Hippocampal formation (tissue), 2 donors: ENCODE measurements at regions not wholly inside any gene's neighbourhood (a gene's known extent, or its start where the extent isn't known, plus 50 kb on each side); places are given as distances from the start of the nearest gene placed in this dataset.
"Not testable (repeated sequence)": the region's sequence is repeated elsewhere in the genome, so short reads cannot be mapped to it uniquely, and the experiment has no call there.

Source experiments
- DNase-seq, 2 donors: peaks; one replicate each; lab custom pipeline; 2025; lab: John Stamatoyannopoulos, UW

DNA sequence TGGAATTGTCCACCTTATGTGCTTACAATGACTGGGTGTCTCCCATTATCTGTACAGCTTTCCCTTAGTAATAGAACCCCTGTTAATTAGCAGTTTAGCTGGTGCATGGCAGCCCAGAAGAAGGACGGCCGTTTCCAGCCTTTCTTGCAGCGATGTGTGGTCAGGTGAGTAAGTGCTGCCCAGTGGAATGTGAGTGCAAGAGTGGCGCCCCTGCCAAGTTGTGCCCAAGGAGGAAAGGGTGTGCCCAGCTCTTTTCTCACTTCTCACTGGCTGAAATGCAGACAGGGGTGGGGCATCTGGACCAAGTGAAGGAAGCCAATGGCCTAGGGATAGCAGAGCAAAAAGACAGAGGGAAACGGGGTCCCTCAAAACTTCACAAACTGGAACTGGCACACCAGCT lies 296.8 kb downstream of the PREX1 start:
- DNase-seq, result no peak

DNA sequence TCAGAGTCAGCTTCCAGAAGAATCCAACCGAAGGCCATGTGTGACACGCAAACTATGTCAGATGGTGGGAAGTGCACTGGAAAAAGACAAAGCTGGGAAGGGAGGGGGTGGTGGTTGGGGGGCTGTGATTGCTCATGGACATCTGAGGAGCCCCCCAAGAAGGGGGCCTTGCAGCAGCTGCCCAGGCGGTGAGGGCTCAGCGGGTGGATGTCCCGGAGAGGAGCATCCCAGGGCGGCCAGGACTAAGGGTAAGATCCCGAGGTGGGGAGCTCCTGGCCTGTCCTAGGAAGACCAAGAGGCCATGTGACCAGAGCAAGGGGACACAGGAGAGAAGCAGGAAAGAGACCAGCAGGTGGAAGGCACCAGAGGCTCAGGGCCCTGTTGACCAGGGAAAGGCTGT lies 299.5 kb downstream of the PREX1 start:
- no peak for DNase-seq

DNA sequence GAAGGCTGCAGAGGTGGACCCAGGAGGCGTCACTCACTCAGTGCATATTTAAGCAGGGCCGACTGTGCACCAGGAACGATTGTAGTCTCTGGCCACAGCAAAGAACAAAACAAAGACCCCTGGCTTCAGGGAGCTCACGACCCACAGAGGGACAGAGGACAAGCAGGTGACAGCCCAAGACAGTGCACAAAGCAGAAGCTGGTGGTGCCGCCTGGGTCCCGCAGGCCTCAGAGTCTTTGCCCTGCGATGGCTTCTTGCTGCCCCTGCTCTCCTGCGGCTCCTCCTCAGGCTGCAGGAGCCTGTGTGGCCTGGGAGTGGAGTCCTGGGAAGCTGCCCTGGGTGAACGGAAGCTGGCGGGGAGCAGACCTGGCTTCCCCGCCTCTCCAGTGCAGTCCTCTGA lies 300.0 kb downstream of the PREX1 start:
- DNase-seq, result no peak

DNA sequence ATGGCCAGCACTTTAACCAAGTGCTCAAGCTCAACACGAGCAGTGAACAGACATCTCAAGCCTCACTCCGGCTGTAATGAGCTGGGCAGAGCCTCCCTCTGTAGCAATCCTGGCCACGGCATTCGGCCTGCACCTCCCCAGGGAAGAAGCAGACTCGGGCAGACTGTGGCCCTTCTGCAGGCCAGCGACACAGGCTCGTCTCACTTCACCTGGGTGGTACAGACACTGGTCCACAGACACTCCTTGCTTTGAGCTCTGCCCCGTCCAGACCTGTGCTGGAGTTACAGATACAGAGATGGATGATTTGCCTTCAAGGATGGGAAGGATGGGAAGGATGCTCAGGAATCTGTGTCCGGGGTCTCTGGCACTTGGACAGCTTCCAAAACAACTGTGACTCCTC lies 300.9 kb downstream of the PREX1 start:
- no peak for DNase-seq

DNA sequence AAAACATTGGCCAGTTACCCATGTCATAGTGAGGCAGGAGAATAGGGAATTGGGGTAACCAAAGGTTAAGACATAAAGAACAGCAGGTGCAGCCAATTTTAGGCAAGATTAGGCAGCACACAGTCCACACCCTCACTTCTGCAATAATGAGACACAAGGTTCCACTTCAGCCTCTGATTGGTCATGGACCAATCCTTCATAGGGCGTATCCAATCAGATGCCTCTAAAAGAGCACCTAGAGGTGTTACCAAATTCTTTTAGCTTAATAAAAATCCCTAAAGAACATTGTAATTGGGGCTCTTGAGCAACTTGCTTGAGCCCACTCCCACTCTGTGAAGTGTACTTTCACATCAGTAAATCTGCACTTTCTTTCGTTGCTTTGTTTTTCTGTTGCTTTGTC lies 302.4 kb downstream of the PREX1 start:
- DNase-seq, result no peak

DNA sequence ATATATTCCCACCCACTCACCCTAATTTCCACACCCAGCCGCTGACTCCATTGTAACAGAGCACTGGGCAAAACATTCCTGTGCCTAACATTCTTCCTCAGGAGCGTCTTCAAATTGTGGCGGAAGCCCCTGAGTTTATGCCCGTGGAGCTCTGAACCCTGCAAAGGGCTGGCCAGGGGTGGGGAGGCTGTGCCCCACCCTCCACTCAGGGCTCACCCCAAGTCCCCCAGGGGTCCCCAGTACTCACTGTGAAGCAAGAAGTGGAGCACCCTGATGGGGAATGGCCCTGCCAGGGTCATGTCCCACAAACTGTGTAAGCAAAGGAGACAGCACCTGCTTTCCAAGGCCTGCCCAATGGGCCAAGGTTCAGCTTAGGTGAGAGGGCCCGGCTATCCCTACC lies 303.2 kb downstream of the PREX1 start:
- no peak for DNase-seq

DNA sequence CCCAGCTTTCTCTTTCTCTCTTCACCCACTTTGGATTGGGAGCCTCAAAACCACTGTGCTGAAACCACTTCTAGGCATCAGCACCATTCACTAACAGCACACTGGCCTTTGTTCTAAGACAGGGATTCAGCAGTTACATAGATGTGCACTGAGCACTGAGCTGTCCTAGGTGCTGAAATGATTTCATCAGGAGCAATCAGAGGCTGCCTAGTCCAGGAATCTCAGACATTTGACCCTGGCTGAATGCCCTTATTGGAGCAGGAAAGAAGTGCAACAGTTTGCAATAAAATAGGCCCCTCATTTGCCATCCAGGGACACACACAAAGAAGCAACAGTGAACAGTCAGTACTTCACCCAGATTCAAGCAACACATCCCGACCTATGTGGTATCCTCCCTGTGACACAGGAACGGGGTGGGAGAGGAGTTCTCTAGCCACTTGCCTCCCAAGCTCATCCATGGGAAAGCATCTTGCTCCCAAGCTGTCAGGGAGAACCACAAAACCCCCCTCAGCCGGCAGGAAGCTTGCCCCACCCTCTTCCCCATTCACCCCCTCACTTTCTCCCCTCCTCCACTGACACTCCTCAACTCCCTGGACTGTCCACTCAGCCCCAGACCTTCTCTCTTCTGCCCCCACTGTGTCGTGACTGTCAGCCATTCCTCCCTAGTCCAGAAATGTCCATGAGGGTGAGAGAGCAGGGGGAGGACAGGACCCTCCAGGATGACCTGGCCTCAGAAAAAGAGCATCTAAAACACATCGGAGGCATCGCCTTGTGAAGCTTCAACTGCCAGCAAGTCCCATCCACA lies 304.4 kb downstream of the PREX1 start:
- no peak for DNase-seq

DNA sequence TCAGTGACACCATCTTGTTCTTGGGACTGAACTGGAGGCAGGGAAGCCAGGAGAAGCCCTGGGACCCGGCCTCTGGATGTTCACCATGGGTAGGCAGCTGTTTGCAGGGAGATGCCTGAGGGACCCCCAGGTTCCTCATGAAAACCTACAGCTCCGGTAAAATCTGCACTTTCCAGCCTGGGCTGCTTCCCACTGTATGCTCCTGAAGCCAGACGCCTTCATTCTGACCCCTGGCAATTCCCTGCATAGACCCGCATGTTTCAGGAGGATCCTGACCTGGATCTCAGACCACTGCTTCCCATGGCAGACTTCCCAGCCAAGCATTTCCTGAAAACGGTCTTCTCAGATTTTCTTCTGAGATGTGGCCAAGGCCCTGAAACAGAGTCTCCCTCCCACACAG lies 306.7 kb downstream of the PREX1 start:
- DNase-seq, result no peak

DNA sequence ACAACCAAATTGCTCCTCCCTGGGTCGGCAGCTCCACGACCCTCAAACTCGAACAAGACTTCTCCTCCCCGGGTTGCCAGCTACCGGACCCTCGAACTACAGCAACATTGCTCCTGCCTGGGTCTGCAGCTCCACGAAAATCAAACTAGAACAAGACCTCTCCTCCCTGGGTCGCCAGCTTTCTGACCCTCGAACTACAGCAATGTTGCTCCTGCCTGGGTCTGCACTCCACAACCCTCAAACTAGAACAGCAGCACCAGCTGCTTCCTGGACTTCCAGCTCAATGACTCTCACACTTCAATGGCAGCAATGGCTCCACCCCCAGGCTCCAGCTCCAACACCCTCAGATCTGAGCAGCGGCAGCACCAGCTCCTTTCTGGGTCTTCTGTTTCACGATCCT lies 311.6 kb downstream of the PREX1 start:
- DNase-seq, result not testable (repeated sequence)

DNA sequence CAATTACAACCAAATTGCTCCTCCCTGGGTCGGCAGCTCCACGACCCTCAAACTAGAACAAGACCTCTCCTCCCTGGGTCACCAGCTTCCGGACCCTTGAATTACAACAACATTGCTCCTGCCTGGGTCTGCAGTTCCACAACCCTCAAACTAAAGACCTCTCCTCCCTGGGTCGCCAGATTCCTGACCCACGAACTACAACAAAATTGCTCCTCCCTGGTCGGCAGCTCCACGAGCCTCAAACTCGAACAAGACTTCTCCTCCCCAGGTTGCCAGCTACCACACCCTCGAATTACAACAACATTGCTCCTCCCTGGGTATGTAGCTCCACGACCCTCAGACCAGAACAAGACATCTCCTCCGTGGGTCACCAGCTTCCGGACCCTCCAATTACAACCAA lies 313.2 kb downstream of the PREX1 start:
- DNase-seq, result not testable (repeated sequence)

DNA sequence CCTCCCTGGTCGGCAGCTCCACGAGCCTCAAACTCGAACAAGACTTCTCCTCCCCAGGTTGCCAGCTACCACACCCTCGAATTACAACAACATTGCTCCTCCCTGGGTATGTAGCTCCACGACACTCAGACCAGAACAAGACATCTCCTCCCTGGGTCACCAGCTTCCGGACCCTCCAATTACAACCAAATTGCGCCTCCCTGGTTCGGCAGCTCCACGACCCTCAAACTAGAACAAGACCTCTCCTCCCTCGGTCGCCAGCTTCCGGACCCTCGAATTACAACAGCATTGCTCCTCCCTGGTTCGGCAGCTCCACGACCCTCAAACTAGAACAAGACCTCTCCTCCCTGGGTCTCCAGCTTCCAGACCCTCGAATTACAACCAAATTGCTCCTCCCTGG lies 315.3 kb downstream of the PREX1 start:
- DNase-seq, result not testable (repeated sequence)

DNA sequence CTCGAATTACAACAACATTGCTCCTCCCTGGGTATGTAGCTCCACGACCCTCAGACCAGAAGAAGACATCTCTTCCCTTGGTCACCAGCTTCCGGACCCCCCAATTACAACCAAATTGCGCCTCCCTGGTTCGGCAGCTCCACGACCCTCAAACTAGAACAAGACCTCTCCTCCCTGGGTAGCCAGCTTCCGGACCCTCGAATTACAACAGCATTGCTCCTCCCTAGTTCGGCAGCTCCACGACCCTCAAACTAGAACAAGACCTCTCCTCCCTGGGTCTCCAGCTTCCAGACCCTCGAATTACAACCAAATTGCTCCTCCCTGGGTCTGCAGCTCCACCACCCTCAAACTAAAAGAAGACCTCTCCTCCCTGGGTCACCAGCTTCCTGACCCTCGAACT lies 322.7 kb downstream of the PREX1 start:
- DNase-seq, result not testable (repeated sequence)

DNA sequence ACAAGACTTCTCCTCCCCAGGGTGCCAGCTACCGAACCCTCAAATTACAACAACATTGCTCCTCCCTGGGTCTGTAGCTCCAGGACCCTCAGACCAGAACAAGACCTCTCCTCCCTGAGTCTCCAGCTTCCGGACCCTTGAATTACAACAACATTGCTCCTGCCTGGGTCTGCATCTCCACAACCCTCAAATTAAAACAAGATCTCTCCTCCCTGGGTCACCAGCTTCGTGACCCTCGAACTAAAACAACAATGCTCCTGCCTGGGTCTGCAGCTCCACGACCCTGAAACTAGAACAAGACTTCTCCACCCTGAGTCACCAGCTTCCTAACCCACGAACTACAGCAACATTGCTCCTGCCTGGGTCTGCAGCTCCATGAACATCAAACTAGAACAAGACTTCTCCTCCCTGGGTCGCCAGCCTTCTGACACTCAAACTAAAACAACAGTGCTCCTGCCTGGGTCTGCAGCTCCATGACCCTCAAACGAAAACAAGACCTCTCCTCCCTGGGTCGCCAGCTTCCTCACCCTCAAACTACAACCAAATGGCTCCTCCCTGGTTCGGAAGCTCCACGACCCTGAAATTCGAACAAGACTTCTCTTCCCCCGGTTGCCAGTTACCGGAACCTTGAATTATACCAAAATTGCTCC lies 324.5 kb downstream of the PREX1 start:
- DNase-seq, result no peak

DNA sequence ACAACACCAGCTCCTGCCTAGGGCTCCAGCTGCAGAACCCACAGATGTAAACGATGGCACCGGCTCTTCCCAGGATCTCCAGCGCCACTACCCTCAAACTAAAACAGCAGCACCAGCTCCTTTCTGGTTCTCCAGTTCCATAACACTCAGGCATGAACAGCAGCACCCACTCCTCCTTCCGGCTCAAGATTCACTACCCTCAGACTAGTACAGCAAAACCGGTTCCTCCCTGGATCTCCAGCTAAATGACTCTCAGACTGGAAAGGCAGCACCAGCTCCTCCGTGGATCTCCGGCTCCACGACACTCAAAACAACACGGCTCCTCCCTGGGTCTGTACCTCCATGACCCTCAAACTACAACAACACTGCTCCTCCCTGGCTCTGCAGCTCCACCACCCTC lies 325.0 kb downstream of the PREX1 start:
- no peak for DNase-seq

DNA sequence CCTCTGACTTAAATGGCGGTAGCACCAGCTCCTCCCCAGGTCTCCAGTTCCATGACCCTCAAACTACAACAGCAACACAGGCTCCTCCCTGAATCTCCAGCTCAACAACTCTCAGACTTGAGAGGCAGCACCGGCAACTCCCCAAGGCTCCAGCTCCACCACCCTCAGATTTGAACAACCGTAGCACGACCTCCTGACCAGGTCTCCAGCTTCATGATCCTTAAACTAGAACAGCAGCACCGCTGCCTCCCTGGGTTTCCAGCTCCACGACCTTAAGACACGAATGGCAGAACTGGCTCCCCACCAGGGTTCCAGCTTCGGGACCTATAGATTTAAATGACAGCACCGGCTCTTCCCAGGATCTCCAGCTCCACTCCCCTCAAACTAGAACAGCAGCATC lies 325.8 kb downstream of the PREX1 start:
- DNase-seq, result no peak

DNA sequence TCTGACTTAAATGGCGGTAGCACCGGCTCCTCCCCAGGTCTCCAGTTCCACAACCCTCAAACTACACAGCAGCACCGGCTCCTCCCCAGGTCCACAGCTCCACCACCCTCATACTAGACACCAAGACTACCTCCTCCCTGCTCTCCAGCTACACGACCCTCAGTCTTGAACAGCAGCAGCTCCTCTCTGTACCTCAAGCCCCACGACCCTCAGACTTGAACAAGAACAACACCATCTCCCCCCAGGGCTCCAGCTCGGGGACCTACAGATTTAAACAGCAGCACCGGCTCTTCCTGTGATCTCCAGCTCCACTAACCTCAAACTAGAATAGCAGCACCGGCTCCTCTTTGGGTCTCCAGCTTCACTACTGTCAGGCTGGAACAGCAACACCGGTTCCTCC lies 326.9 kb downstream of the PREX1 start:
- not testable (repeated sequence) for DNase-seq

DNA sequence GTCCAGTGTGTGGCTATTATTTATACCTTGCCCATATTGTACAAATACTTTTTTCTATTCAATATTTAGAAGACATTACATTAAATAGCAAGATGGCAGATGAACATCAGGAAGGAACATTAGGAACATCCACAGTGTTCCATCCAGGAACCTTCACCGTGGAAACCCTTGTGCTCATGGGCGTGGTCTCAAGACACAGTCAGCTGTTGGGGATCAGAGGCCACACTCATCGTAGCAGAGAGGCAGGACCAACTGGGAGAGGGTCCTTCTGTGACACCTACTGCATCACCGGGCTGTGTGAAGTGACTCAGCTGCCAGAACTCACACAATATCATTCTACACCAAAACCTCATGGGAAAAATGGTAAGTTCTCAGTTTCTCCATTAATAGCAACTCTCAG lies 328.9 kb downstream of the PREX1 start:
- DNase-seq, result not testable (repeated sequence)

DNA sequence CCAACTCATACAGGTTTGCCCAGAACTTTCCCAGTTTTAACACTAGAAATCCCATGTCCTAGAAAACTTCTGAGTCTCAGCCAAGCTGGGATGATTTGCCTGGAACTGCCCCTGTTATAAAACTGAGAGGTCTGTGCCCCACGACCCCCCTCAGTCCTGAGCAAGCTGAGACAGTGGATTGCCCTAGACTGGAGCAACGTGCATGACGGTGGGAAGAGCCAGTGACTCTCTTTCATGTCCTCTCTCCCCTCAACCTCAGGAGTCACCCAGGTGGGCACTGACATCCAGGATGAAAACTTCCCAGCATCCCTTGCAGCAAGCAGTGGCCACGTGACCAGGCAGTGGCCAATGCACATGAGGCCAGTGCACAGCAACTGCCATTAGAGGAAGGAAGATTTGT lies 329.7 kb downstream of the PREX1 start:
- DNase-seq, result not testable (repeated sequence)

DNA sequence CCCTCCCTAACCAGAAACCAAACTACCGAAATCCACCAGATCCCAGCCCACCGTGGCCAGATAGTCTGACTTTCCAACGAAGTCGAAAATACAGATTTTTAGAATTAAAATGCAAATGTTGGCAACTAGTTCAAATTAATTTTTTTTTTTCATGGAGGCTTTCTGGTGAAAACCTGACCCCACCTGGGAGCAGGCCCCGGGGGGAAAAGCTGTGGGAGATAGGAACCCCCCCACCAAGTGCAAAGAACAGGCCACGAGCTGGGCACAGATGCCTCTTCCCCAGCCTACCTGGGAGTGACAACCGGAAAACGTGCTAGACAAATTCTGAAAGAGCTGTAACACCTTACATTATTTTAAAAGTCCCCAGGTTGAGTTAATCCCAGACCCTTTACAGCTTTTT lies 333.8 kb downstream of the PREX1 start:
- no peak for DNase-seq

DNA sequence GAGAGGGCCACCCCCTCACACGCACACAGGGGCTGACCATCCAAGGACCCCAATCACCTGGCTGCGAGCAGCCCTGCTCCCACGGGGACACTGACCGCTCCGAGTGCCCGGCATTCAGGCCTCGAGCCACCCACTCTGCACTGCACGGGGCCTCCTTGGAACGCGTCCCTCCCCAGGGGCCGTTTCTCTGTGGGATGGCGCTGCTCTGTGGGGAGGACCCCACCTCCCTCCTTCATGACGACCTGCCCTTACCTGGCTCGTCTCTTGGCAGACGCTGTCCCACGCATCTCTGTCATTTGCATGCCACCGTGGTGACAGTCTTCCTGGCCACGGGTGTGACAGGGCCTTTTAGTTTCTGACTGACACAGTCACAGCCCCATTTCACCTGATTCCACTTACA lies 334.5 kb downstream of the PREX1 start:
- not testable (repeated sequence) for DNase-seq

DNA sequence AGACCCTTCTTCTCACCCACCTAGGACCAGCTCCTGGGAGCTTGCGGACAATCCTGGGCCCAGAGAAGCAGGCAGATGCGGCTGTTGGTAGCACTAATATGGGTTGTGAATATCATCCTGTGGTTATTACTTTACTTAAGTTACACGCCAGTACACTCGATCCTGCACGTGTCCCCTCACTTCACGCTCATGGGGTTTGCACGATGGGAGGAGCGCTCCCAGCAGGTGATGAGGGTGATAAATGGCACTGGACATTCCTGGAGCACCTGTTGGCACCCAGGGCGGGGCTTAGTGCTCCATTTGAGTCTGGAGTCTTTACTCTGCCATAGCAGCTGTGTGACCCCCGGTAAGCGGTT lies 335.1 kb downstream of the PREX1 start:
- no peak for DNase-seq

DNA sequence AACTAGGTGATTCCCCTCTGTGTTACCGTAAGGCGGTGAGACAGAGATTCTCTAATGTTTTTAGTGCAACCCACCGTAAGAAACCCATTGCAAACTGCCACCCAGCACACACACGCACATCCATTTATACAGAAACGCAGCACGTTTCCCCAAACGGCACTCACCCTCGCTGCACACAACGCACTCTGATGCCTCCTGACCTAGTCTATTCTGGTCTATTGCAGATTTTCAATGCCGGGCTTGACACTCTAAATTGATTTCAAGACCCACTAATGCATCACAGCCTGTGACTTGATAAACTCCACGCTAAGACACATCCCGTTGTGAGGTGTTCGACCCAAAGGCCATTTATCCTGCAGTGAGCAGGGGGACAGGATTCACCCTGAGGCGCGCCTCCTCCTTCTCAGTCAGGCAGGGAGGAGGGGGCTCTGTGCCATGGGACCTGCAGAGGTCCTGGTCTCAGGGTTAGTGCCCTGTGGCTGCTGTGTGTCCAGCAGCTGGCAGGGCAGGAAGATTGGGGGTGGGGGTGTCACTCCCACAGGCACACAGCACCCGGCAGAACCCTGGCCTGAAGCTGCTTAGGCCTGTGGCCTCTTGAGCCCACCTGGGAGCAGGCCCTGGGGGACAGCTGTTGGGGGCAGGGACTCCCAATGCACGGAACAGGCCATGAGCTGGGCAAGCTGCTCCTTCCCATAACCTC lies 335.6 kb downstream of the PREX1 start:
- no peak for DNase-seq
